AG10803 (cell line): ENCODE measurements at regions not wholly inside any gene's neighbourhood (a gene's known extent, or its start where the extent isn't known, plus 50 kb on each side); places are given as distances from the start of the nearest gene placed in this dataset.

Source experiments
- DNase-seq: peaks from one replicate; pipeline ENCODE4 v3.0.0; 2010; ENCODE audit warnings: low read depth
- H3K4me3 ChIP-seq: 2 replicates; pipeline ENCODE4 v1.5.1; 2011; ENCODE audit warnings: mild to moderate bottlenecking, low read length, control low read depth
- CTCF ChIP-seq: conservative IDR thresholded peaks from 2 replicates; pipeline ENCODE4 v1.5.1; 2011; ENCODE audit warnings: mild to moderate bottlenecking, low read length, control low read depth, inconsistent platforms

- TF ChIP-seq CTCF: no peak
- no peak overlapping the region for H3K4me3 ChIP-seq
- DNase-seq: no peak
These were observed 662.5 kb upstream of the SOX9 start for GRCh38 chr17:71458322-71458721.

- peak; percentile 28 for DNase-seq
- peak; percentile 55 for TF ChIP-seq CTCF
These were observed 659.9 kb upstream of the SOX9 start for GRCh38 chr17:71460943-71461342.

GRCh38 chr17:71461498-71462169, 659.2 kb upstream of the SOX9 start:
- no peak for TF ChIP-seq CTCF
- DNase-seq: no peak
- H3K4me3 ChIP-seq: no peak overlapping the region

More at GRCh38 chr17:71460943-71461342, 659.9 kb upstream of the SOX9 start:
- H3K4me3 ChIP-seq: no peak overlapping the region

GRCh38 chr17:71464241-71464640, 656.6 kb upstream of the SOX9 start:
- TF ChIP-seq CTCF: no peak
- H3K4me3 ChIP-seq: no peak overlapping the region
- no peak for DNase-seq

DNA sequence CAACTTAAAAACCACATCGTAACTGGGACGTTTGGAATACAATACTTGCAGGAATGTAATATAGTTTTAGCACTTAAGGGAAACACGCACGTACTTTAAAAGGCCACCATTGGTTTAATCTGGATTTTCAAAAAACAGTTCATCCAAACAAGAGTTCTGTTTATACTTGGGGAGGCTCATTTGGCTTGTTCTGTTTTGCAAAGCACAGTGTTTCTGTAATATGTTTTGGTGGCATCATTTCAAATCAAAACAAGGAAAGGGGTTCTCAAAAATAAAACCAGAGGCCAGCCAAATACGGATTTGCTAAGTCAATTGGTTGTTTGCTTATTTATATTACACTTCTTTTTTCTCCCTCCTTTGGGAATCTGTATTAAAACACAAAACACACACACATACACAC, 656.1 kb upstream of the SOX9 start:
- no peak for DNase-seq
- no peak overlapping the region for H3K4me3 ChIP-seq
- TF ChIP-seq CTCF: no peak

- no peak for TF ChIP-seq CTCF
- DNase-seq: no peak
- H3K4me3 ChIP-seq: no peak overlapping the region
These were observed 653.1 kb upstream of the SOX9 start for GRCh38 chr17:71467719-71468118.

DNA sequence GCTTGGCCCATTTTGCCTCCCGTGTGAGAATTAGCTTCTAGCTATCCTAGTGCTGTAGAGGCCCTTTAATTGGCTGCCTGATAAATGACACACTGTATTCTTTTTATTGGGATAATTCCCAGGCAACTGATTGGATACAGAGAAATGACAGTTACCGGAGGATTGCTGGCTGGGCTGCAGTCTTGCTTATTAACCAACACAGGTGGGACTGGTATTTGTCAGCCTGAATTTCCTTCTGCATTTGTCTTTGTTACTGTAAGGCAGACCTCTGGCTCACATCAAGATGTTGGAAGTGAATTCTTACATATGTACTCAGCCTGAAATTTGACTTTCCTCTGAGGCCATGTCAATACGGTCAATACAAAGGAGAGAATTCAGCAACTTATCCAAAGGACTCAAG, 650.8 kb upstream of the SOX9 start:
- no peak overlapping the region for H3K4me3 ChIP-seq
- no peak for DNase-seq
- no peak for TF ChIP-seq CTCF
